Endometrium (tissue), 2 donors: ENCODE measurements at regions not wholly inside any gene's neighbourhood (a gene's known extent, or its start where the extent isn't known, plus 50 kb on each side); places are given as distances from the start of the nearest gene placed in this dataset.
A peak's percentile ranks its signal among the peaks of the same experiment; 100 is the strongest.

Experiments used
- FAIRE-seq: peaks from 2 replicates; lab custom pipeline; 2012; peaks lifted over from hg19 to GRCh38; lab: Jason Lieb, UNC
- donor health status: control.
- donor health status: control.

GRCh38 chr11:115965767-115966504, 461.7 kb upstream of the CADM1 start:
- no peak for FAIRE-seq

- FAIRE-seq, result no peak
Measured at GRCh38 chr11:115964091-115964490, 459.9 kb upstream of the CADM1 start.

- no peak for FAIRE-seq
Measured at GRCh38 chr11:115963156-115963555, 458.9 kb upstream of the CADM1 start.

- no peak for FAIRE-seq
Measured at GRCh38 chr11:115961159-115962003, 457.2 kb upstream of the CADM1 start.

- FAIRE-seq, result no peak
Measured at GRCh38 chr11:115959081-115959486, 454.9 kb upstream of the CADM1 start.

GRCh38 chr11:115958089-115959000, 454.1 kb upstream of the CADM1 start:
- FAIRE-seq, result no peak

- no peak for FAIRE-seq
Measured at GRCh38 chr11:115955803-115956202, 451.6 kb upstream of the CADM1 start.

GRCh38 chr11:115950660-115951059, 446.4 kb upstream of the CADM1 start:
- no peak for FAIRE-seq

GRCh38 chr11:115944596-115944995, 440.4 kb upstream of the CADM1 start:
- no peak for FAIRE-seq

- FAIRE-seq, result no peak
Measured at GRCh38 chr11:115942011-115942410, 437.8 kb upstream of the CADM1 start.

- peak; percentile 99 for FAIRE-seq
Measured at GRCh38 chr11:115941481-115941993, 437.3 kb upstream of the CADM1 start.

GRCh38 chr11:115941044-115941443, 436.8 kb upstream of the CADM1 start:
- FAIRE-seq, result no peak

GRCh38 chr11:115939731-115940421, 435.7 kb upstream of the CADM1 start:
- no peak for FAIRE-seq

GRCh38 chr11:115939104-115939730, 435.0 kb upstream of the CADM1 start:
- no peak for FAIRE-seq

GRCh38 chr11:115933564-115933963, 429.3 kb upstream of the CADM1 start:
- no peak for FAIRE-seq

- FAIRE-seq, result no peak
Measured at GRCh38 chr11:115931548-115932083, 427.4 kb upstream of the CADM1 start.

- FAIRE-seq, result no peak
Measured at GRCh38 chr11:115930886-115931547, 426.8 kb upstream of the CADM1 start.

GRCh38 chr11:115930291-115930690, 426.1 kb upstream of the CADM1 start:
- no peak for FAIRE-seq

- no peak for FAIRE-seq
Measured at GRCh38 chr11:115929618-115930129, 425.5 kb upstream of the CADM1 start.

- FAIRE-seq, result no peak
Measured at GRCh38 chr11:115928811-115929210, 424.6 kb upstream of the CADM1 start.
